ENCODE measurements at regions not wholly inside any gene's neighbourhood (a gene's known extent, or its start where the extent isn't known, plus 50 kb on each side); places are given as distances from the start of the nearest gene placed in this dataset.

DNA sequence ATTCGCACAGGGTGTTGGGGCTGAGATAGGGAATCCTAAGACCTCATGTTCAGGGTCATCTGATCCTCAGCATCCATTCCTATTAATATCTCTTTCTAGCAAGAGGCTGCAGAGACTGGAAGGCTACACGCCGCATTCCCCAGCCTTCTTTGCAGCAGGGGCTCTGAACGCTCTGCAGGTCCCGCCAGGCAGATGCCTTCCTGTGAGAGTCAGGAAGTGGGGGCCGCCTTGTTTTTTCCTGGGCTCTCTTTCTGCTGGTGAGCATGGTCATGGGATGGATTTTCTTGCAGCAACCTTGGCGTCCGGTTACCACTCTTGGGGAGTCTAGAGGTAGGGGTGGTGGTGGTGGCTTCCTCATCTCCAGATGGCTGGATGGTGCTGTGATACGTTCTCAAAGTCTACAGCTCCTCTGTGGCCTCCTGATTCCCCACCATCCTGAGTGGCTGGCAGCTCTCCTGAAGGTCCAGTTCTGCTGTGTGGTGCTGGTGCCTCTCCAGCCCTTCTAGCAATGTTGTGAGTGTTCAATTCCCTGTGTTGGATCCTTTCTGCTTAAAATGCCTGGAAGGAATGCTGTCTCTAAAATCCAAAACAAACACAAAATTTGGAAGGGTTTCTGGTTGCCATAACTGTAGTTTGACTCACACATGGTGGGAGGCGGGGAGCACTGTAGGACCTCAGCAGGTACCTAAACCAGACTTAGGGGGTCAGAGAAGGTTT, 111.9 kb downstream of the CEBPB start:
- Histone ChIP-seq H3K36me3 (ENCODE audit: control insufficient read depth in 4 of 4, insufficient read depth in 4 of 4, low read length in 3 of 4) (no peaks in the 10 kb centered on the region), H3K27me3 (replicated peaks in 2 of 5; ENCODE audit: control insufficient read depth in 4 of 5, insufficient read depth in 5 of 5, low read length in 4 of 5) (no peaks in the 10 kb centered on the region), H3K4me3 (ENCODE audit: control insufficient read depth in 1 of 7, extremely low read depth in 1 of 7, insufficient read depth in 4 of 7, low read depth in 2 of 7, low read length in 6 of 7) (no peak overlapping the region), H3K4me1 (ENCODE audit: control extremely low read depth in 1 of 4, control insufficient read depth in 4 of 4, insufficient read depth in 4 of 4, low read length in 3 of 4) (peaks cover 2 to 46% (median 17%) of the 10 kb centered on the region in 4 experiments), H3K27ac (ENCODE audit: insufficient read depth in 1 of 2, low read depth in 1 of 2, low read length in 2 of 2, poor library complexity in 1 of 2, severe bottlenecking in 2 of 2) (no peak overlapping the region), H3K9me3 (ENCODE audit: control extremely low read depth in 1 of 5, control insufficient read depth in 4 of 5, insufficient read depth in 2 of 5, low read depth in 1 of 5, low read length in 4 of 5) (no peaks in the 10 kb centered on the region)
- ChIA-PET POLR2A (no interaction called here), CTCF (interaction anchor here (1.6 kb wide), 1 partner anchor 26 kb away, joined by 5 read pairs; no protein-coding TSS in a partner anchor)
- WGBS (ENCODE audit: insufficient coverage): 32% methylated on average over 10 of the region's 10 CpGs
- peak in 1 of 3 donors; percentile 24 for DNase-seq

DNA sequence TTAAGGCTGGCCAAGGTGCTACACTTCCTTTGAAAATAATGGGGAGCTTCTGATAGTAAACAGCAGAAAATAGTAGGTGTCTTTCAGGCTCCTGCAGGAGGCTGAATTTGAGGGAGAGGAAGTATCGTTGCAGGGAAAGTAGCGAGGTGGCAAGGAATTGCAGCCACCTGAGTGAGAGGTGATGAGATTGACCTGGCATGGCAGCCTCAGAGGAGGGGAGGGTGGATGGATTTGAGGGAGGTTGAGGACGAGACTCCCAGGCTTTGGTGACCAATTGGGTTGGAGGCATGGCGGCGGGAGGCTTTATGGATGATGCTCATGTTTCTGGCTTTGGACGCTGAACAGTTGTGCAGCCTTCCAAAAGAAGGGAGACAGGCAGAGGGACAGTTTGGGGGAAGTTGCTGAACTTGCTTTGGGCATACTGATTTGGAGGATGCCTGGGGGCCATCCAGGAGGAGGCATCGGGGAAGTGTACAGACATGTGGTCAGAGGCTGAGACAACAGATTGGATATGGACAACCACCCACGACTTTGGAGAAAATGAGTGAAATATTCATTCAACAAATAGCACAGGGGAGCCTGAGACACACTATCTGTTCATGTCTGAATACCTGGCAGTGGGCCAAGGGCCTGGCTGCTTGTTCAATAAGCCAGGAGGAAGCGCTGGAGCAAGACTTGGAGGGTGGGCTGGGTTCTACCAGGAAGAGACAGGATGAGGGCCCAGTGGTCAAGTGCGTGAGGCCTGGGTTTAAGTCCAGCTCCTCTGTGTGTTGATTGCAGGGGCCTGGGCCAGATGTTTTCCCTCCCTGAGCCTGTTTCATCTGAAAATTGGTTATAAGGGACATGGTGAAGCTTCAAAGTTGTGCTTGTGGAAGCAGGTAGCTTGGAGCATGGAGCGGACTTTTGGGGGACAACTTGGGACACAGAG, 113.2 kb downstream of the CEBPB start:
- no peak overlapping the region for H3K27ac ChIP-seq (ENCODE audit: insufficient read depth in 1 of 2, low read depth in 1 of 2, low read length in 2 of 2, poor library complexity in 1 of 2, severe bottlenecking in 2 of 2)
- H3K36me3 ChIP-seq (ENCODE audit: control insufficient read depth in 4 of 4, insufficient read depth in 4 of 4, low read length in 3 of 4): no peaks in the 10 kb centered on the region
- no peak overlapping the region for H3K4me3 ChIP-seq (ENCODE audit: control insufficient read depth in 1 of 7, extremely low read depth in 1 of 7, insufficient read depth in 4 of 7, low read depth in 2 of 7, low read length in 6 of 7)
- peaks cover 0 to 36% (median 17%) of the 10 kb centered on the region in 4 experiments for H3K4me1 ChIP-seq (ENCODE audit: control extremely low read depth in 1 of 4, control insufficient read depth in 4 of 4, insufficient read depth in 4 of 4, low read length in 3 of 4)
- no peaks in the 10 kb centered on the region for H3K27me3 ChIP-seq (replicated peaks in 2 of 5; ENCODE audit: control insufficient read depth in 4 of 5, insufficient read depth in 5 of 5, low read length in 4 of 5)
- no peaks in the 10 kb centered on the region for H3K9me3 ChIP-seq (ENCODE audit: control extremely low read depth in 1 of 5, control insufficient read depth in 4 of 5, insufficient read depth in 2 of 5, low read depth in 1 of 5, low read length in 4 of 5)
- CTCF ChIA-PET: interaction anchor here (1.1 to 1.6 kb wide), 2 partner anchors 24 to 33 kb away, joined by 3 to 5 read pairs; no protein-coding TSS in a partner anchor
- POLR2A ChIA-PET: no interaction called here
- WGBS (ENCODE audit: insufficient coverage): 86% methylated on average over 10 of the region's 11 CpGs
- no peak for DNase-seq

DNA sequence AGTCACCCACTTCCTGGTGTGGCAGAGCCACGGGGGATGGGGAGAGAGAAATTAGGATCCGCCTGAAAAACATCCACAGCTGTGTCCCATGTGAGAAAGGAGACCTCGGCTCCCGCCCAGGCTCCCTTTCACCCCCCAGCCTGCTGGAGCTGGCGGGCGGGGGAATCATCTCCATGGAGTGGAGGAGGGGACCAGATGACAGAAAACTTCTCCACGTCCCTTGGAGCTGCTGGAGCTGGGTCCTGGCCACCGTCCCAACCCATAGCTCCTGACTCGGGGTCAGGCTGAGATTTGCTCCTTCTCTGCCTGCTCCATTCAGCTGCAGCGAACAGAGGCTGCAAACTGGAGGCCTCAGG, 113.8 kb downstream of the CEBPB start:
- Histone ChIP-seq H3K27ac (ENCODE audit: insufficient read depth in 1 of 2, low read depth in 1 of 2, low read length in 2 of 2, poor library complexity in 1 of 2, severe bottlenecking in 2 of 2) (no peak overlapping the region), H3K36me3 (ENCODE audit: control insufficient read depth in 4 of 4, insufficient read depth in 4 of 4, low read length in 3 of 4) (no peaks in the 10 kb centered on the region), H3K9me3 (ENCODE audit: control extremely low read depth in 1 of 5, control insufficient read depth in 4 of 5, insufficient read depth in 2 of 5, low read depth in 1 of 5, low read length in 4 of 5) (no peaks in the 10 kb centered on the region), H3K27me3 (replicated peaks in 2 of 5; ENCODE audit: control insufficient read depth in 4 of 5, insufficient read depth in 5 of 5, low read length in 4 of 5) (no peaks in the 10 kb centered on the region), H3K4me1 (ENCODE audit: control extremely low read depth in 1 of 4, control insufficient read depth in 4 of 4, insufficient read depth in 4 of 4, low read length in 3 of 4) (peaks cover 0 to 35% (median 19%) of the 10 kb centered on the region in 4 experiments), H3K4me3 (ENCODE audit: control insufficient read depth in 1 of 7, extremely low read depth in 1 of 7, insufficient read depth in 4 of 7, low read depth in 2 of 7, low read length in 6 of 7) (no peak overlapping the region)
- POLR2A ChIA-PET: no interaction called here
- WGBS (ENCODE audit: insufficient coverage): 93% methylated on average over 6 of the region's 10 CpGs
- CTCF ChIA-PET: interaction anchor here (1.1 kb wide), 1 partner anchor 32 kb away, joined by 3 read pairs; no protein-coding TSS in a partner anchor
- DNase-seq: no peak

DNA sequence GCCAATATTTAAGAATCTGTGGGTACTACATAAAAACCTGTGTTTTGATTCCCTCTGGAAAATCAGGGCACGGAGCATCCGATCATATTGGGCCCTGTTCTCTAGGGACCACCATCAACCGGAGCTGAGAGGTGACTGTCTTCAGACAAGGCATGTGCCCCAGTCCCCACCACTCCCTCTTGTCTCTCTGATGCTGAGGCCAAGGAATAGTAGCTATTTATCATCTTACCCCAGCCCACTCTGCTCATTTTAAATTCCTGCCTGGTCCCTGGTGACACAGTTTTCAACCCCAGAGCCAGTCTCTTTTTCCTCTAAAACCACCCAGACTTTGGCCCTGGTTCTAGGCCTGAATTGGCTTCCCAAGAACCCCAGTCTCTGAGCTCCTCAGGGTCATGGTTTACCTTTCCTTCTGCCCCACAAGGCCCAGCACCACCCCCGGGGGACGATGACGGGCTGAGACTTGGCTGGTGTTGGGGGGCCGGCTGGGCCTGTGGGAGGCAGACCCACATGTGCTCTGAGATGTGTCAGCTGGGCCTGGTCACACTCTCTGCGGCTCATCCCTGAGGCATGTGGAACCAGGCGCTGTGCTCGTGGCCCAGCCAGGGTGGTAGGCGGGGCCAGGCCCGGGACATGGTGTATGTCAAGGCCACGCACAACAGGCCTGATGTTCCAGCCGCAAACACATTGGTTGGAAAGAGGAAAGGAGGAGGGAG, 114.4 kb downstream of the CEBPB start:
- no peak overlapping the region for H3K4me3 ChIP-seq (ENCODE audit: control insufficient read depth in 1 of 7, extremely low read depth in 1 of 7, insufficient read depth in 4 of 7, low read depth in 2 of 7, low read length in 6 of 7)
- H3K27me3 ChIP-seq (replicated peaks in 2 of 5; ENCODE audit: control insufficient read depth in 4 of 5, insufficient read depth in 5 of 5, low read length in 4 of 5): no peaks in the 10 kb centered on the region
- no peak overlapping the region for H3K27ac ChIP-seq (ENCODE audit: insufficient read depth in 1 of 2, low read depth in 1 of 2, low read length in 2 of 2, poor library complexity in 1 of 2, severe bottlenecking in 2 of 2)
- H3K36me3 ChIP-seq (ENCODE audit: control insufficient read depth in 4 of 4, insufficient read depth in 4 of 4, low read length in 3 of 4): no peaks in the 10 kb centered on the region
- POLR2A ChIA-PET: no interaction called here
- 99% methylated on average over 11 of the region's 14 CpGs for WGBS (ENCODE audit: insufficient coverage)
- DNase-seq: no peak
- H3K9me3 ChIP-seq (ENCODE audit: control extremely low read depth in 1 of 5, control insufficient read depth in 4 of 5, insufficient read depth in 2 of 5, low read depth in 1 of 5, low read length in 4 of 5): no peaks in the 10 kb centered on the region
- H3K4me1 ChIP-seq (ENCODE audit: control extremely low read depth in 1 of 4, control insufficient read depth in 4 of 4, insufficient read depth in 4 of 4, low read length in 3 of 4): peaks cover 0 to 35% (median 19%) of the 10 kb centered on the region in 4 experiments
- CTCF ChIA-PET: interaction anchor here (1.1 to 1.4 kb wide), 2 partner anchors 11 to 31 kb away, joined by 3 read pairs; no protein-coding TSS in a partner anchor

DNA sequence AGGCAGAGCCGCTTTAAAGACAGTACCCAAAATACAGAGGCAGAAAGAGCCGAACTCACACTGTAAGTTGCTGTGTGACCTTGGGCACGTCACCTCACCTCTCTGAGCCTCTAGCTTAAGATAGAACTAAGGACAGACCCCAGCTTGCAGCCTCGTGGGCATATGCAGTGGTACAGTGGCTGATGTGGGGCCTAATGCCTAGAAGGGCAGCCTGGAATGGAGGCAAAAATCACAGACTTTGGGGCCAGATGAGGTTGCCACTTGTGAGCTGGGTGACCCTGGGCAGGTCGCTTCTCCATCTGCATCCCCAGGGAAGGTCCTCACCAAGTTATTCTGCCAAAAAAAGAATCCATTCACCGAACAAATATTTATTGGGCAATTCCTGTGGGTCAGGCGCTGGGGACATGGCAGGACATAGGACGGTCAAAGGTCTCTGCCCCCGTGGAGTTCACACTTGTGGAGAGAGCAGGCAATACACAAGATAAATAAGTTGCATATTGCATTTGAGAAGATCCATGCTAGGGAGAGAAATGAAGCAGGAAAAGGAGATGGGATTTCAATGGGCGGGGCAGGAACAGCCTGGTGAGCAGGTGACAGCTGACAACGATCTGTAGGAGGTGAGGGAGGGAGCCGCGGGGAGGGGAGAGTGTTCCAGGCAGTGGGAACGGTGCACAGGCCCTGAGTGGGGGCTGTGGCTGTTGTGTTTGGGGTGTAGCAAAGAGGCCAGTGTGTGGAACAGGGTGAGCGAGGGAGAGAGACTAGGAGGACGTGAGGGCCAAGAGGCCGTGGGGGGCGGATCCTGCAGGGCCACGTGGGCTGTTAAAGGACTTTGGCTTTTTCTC, 115.2 kb downstream of the CEBPB start:
- CTCF ChIA-PET: interaction anchor here (1.4 to 2.3 kb wide), 2 partner anchors 10 to 47 kb away, joined by 3 to 5 read pairs; no protein-coding TSS in a partner anchor
- Histone ChIP-seq H3K27ac (ENCODE audit: insufficient read depth in 1 of 2, low read depth in 1 of 2, low read length in 2 of 2, poor library complexity in 1 of 2, severe bottlenecking in 2 of 2) (no peak overlapping the region), H3K9me3 (ENCODE audit: control extremely low read depth in 1 of 5, control insufficient read depth in 4 of 5, insufficient read depth in 2 of 5, low read depth in 1 of 5, low read length in 4 of 5) (no peaks in the 10 kb centered on the region), H3K27me3 (replicated peaks in 2 of 5; ENCODE audit: control insufficient read depth in 4 of 5, insufficient read depth in 5 of 5, low read length in 4 of 5) (no peaks in the 10 kb centered on the region), H3K36me3 (ENCODE audit: control insufficient read depth in 4 of 4, insufficient read depth in 4 of 4, low read length in 3 of 4) (no peaks in the 10 kb centered on the region), H3K4me1 (ENCODE audit: control extremely low read depth in 1 of 4, control insufficient read depth in 4 of 4, insufficient read depth in 4 of 4, low read length in 3 of 4) (peaks cover 0 to 35% (median 19%) of the 10 kb centered on the region in 4 experiments), H3K4me3 (ENCODE audit: control insufficient read depth in 1 of 7, extremely low read depth in 1 of 7, insufficient read depth in 4 of 7, low read depth in 2 of 7, low read length in 6 of 7) (no peak overlapping the region)
- no peak for DNase-seq
- WGBS (ENCODE audit: insufficient coverage): 87% methylated on average over 15 of the region's 19 CpGs
- POLR2A ChIA-PET: no interaction called here

Measured in common myeloid progenitor, CD34-positive (primary cell).